ENCODE measurements at regions not wholly inside any gene's neighbourhood (a gene's known extent, or its start where the extent isn't known, plus 50 kb on each side); places are given as distances from the start of the nearest gene placed in this dataset.

GRCh38 chr12:46484396-46485061, 112.0 kb upstream of the SLC38A2 start:
- no peak for FAIRE-seq
- DNase-seq (ENCODE audit: low read depth, low spot score), result no peak
- no peaks in the 10 kb centered on the region for H3K9me1 ChIP-seq (replicated peaks; ENCODE audit: control insufficient read depth, extremely low read depth, insufficient read depth, low read length)
- POLR2A ChIA-PET, result no interaction called here
- H3K79me2 ChIP-seq (ENCODE audit: control insufficient read depth, insufficient read depth, low read length), result no peaks in the 10 kb centered on the region
- intact Hi-C loops (cut with micrococcal nuclease) (no loop called here), dilution Hi-C loops (cut with MboI; ENCODE audit: extremely low pct_ligation_motif_present, low sequenced_read_pairs) (no loop called here)
- no peak overlapping the region for H3K9ac ChIP-seq (replicated peaks; ENCODE audit: extremely low read depth, insufficient read depth, low read length)
- H3K4me3 ChIP-seq (replicated peaks in 1 of 3; ENCODE audit: insufficient read depth in 1 of 3, low read depth in 1 of 3, low read length in 3 of 3), result no peak overlapping the region
- H3K36me3 ChIP-seq (ENCODE audit: control insufficient read depth in 2 of 2, extremely low read depth in 1 of 2, insufficient read depth in 2 of 2, low read length in 2 of 2), result no peaks in the 10 kb centered on the region
- no peaks in the 10 kb centered on the region for H3K27me3 ChIP-seq (ENCODE audit: control insufficient read depth in 2 of 2, insufficient read depth in 2 of 2, low read length in 2 of 2)
- H3K9me3 ChIP-seq (replicated peaks; ENCODE audit: control insufficient read depth, insufficient read depth, low read length), result no peaks in the 10 kb centered on the region
- H3K27ac ChIP-seq (ENCODE audit: insufficient read depth, low read depth, low read length), result no peak overlapping the region
- no peak overlapping the region for H2AFZ ChIP-seq (ENCODE audit: low read depth, low read length)
- H3K4me2 ChIP-seq (ENCODE audit: insufficient read depth, low read length), result no peak overlapping the region
- H4K20me1 ChIP-seq (replicated peaks; ENCODE audit: control insufficient read depth, extremely low read depth, insufficient read depth, low read length), result no peaks in the 10 kb centered on the region
- no TSS peak for BruUV-seq (replicated peaks)
- CTCF ChIA-PET, result interaction anchor here (0.8 to 1.3 kb wide), 5 partner anchors 10 to 192 kb away, joined by 3 to 9 read pairs (median 3); no protein-coding TSS in a partner anchor
- TF ChIP-seq JUN (IDR thresholded peaks at IDR 0.05; ENCODE audit: borderline replicate concordance, insufficient read depth, insufficient read length, low read depth) (no peak), EZH2 (IDR thresholded peaks at IDR 0.05; ENCODE audit: borderline replicate concordance, low read depth, low read length, severe bottlenecking) (no peak), POLR2A (IDR thresholded peaks at IDR 0.05; ENCODE audit: low read depth, low read length) (no peak), GATA2 (IDR thresholded peaks at IDR 0.05; ENCODE audit: insufficient read depth, insufficient read length, low read depth, low read length) (no peak), CTCF (IDR thresholded peaks at IDR 0.05; ENCODE audit: extremely low read depth in 1 of 2, insufficient read depth in 1 of 2, low read depth in 1 of 2, low read length in 2 of 2) (no peak), MYC (IDR thresholded peaks at IDR 0.05; ENCODE audit: low read depth, low read length) (no peak), MAX (IDR thresholded peaks at IDR 0.05; ENCODE audit: insufficient read depth, insufficient read length) (no peak), POLR2AphosphoS5 (IDR thresholded peaks at IDR 0.05; ENCODE audit: insufficient read depth, low read depth, low read length) (no peak), FOS (IDR thresholded peaks at IDR 0.05; ENCODE audit: borderline replicate concordance, insufficient read depth, low read length) (no peak)
- peaks cover 23% of the 10 kb centered on the region for H3K4me1 ChIP-seq (ENCODE audit: control insufficient read depth, extremely low read depth, insufficient read depth, low read length)

All from endothelial cell of umbilical vein (primary cell).